Mesenchymal stem cell (in vitro differentiated cells and primary cell): ENCODE measurements at regions not wholly inside any gene's neighbourhood (a gene's known extent, or its start where the extent isn't known, plus 50 kb on each side); places are given as distances from the start of the nearest gene placed in this dataset.
"Not testable (repeated sequence)": the region's sequence is repeated elsewhere in the genome, so short reads cannot be mapped to it uniquely, and the experiment has no call there.

Experiments
- DNase-seq: peaks from one replicate; pipeline ENCODE4 v3.0.0-alpha.2; 2013
- H2AFZ ChIP-seq: one replicate; pipeline ENCODE4 v1.6.1; 2013; ENCODE audit warnings: low read depth, mild to moderate bottlenecking, control low read depth, inconsistent platforms, low read length, moderate library complexity
- H2AK5ac ChIP-seq: 2 replicates; pipeline ENCODE4 v1.6.1; 2013; ENCODE audit warnings: low read length, moderate library complexity, mild to moderate bottlenecking, inconsistent platforms; ENCODE audit not compliant: severe bottlenecking
- H2BK120ac ChIP-seq: one replicate; pipeline ENCODE4 v1.6.1; 2013; ENCODE audit warnings: low read depth, mild to moderate bottlenecking, inconsistent platforms, low read length, moderate library complexity
- H2BK12ac ChIP-seq, 2 experiments: one replicate each; pipeline ENCODE4 v1.6.1; 2013; ENCODE audit warnings: inconsistent platforms in 2 of 2, low read length in 2 of 2, mild to moderate bottlenecking in 2 of 2, moderate library complexity in 2 of 2, control low read depth in 1 of 2
- H2BK15ac ChIP-seq: one replicate; pipeline ENCODE4 v1.6.1; 2013; ENCODE audit warnings: mild to moderate bottlenecking, low read depth, inconsistent platforms; ENCODE audit not compliant: poor library complexity, severe bottlenecking
- H2BK5ac ChIP-seq: 2 replicates; pipeline ENCODE4 v1.6.1; 2013; ENCODE audit warnings: low read depth, mild to moderate bottlenecking, low read length, control low read depth, inconsistent platforms; ENCODE audit not compliant: poor library complexity, severe bottlenecking
- H3K14ac ChIP-seq, 2 experiments: one replicate each; pipeline ENCODE4 v1.6.1; 2013; ENCODE audit warnings: inconsistent platforms in 2 of 2, low read length in 2 of 2, control low read depth in 1 of 2, mild to moderate bottlenecking in 1 of 2, moderate library complexity in 1 of 2
- H3K18ac ChIP-seq, 2 experiments: one replicate each; pipeline ENCODE4 v1.6.1; 2013; ENCODE audit warnings: inconsistent platforms in 2 of 2, low read length in 2 of 2, control low read depth in 1 of 2, low read depth in 1 of 2, mild to moderate bottlenecking in 1 of 2
- H3K23ac ChIP-seq, 2 experiments: one replicate each; pipeline ENCODE4 v1.6.1; 2013; ENCODE audit warnings: inconsistent platforms in 2 of 2, low read length in 2 of 2, mild to moderate bottlenecking in 2 of 2, moderate library complexity in 2 of 2, control low read depth in 1 of 2
- H3K27ac ChIP-seq: 2 replicates; pipeline ENCODE4 v1.5.1; 2013; ENCODE audit warnings: mild to moderate bottlenecking, moderate library complexity, low read length, control low read depth, inconsistent platforms; ENCODE audit not compliant: poor library complexity, severe bottlenecking
- H3K27me3 ChIP-seq, 2 experiments: 2 replicates each; pipeline versions ENCODE4 v1.6.1 to v1.7.0; 2013; ENCODE audit warnings: low read length in 2 of 2, mild to moderate bottlenecking in 2 of 2, moderate library complexity in 2 of 2, control low read depth in 1 of 2, inconsistent platforms in 1 of 2; ENCODE audit not compliant: control insufficient read depth in 1 of 2, insufficient read depth in 1 of 2
- H3K36me3 ChIP-seq, 2 experiments: 2 replicates each; pipeline versions ENCODE4 v1.6.1 to v1.7.0; 2013; ENCODE audit warnings: low read length in 2 of 2, control low read depth in 1 of 2, inconsistent platforms in 1 of 2, low read depth in 1 of 2, mild to moderate bottlenecking in 1 of 2; ENCODE audit not compliant: insufficient read depth in 2 of 2, control insufficient read depth in 1 of 2
- H3K4ac ChIP-seq, 2 experiments: one replicate each; pipeline ENCODE4 v1.6.1; 2013; ENCODE audit warnings: inconsistent platforms in 2 of 2, low read length in 2 of 2, mild to moderate bottlenecking in 2 of 2, moderate library complexity in 2 of 2, control low read depth in 1 of 2, low read depth in 1 of 2
- H3K4me1 ChIP-seq: 2 replicates; pipeline ENCODE4 v1.6.1; 2013; ENCODE audit warnings: low read depth, low read length, control low read depth; ENCODE audit not compliant: control insufficient read depth, insufficient read depth
- H3K4me2 ChIP-seq: 2 replicates; pipeline ENCODE4 v1.6.1; 2013; ENCODE audit warnings: low read length, mild to moderate bottlenecking, inconsistent platforms; ENCODE audit not compliant: poor library complexity, severe bottlenecking
- H3K4me3 ChIP-seq, 2 experiments: 2 replicates each; pipeline versions ENCODE4 v1.5.1 to v1.7.0; 2013; ENCODE audit warnings: low read length in 2 of 2, mild to moderate bottlenecking in 2 of 2, control low read depth in 1 of 2, low read depth in 1 of 2; ENCODE audit not compliant: insufficient read depth in 1 of 2
- H3K79me1 ChIP-seq: replicated peaks from 2 replicates; pipeline ENCODE4 v1.6.1; 2013; ENCODE audit warnings: mild to moderate bottlenecking, control low read depth, low read length, inconsistent platforms; ENCODE audit not compliant: poor library complexity, severe bottlenecking
- H3K9ac ChIP-seq: 2 replicates; pipeline ENCODE4 v1.7.0; 2013; ENCODE audit warnings: mild to moderate bottlenecking, low read length, moderate library complexity
- H3K9me3 ChIP-seq: 2 replicates; pipeline ENCODE4 v1.7.0; 2013; ENCODE audit warnings: mild to moderate bottlenecking, low read length; ENCODE audit not compliant: control insufficient read depth
- H4K8ac ChIP-seq: one replicate; pipeline ENCODE4 v1.6.1; 2013; ENCODE audit warnings: inconsistent platforms, mild to moderate bottlenecking, low read length, moderate library complexity
- H4K91ac ChIP-seq: one replicate; pipeline ENCODE4 v1.6.1; 2013; ENCODE audit warnings: mild to moderate bottlenecking, low read length, inconsistent platforms
- WGBS: methylation state at CpG from one replicate; pipeline ENCODE4 v1.1.7; 2013; ENCODE audit warnings: mixed read lengths; 5-methylcytosine and 5-hydroxymethylcytosine counted together

- H3K9me3 ChIP-seq, result peaks cover 10% of the 10 kb centered on the region
- no peak overlapping the region for H3K4me2 ChIP-seq
- H2BK5ac ChIP-seq, result no peak overlapping the region
- H2BK15ac ChIP-seq, result no peak overlapping the region
- H3K14ac ChIP-seq, result no peak overlapping the region
- no peak overlapping the region for H2BK120ac ChIP-seq
- H3K9ac ChIP-seq, result no peak overlapping the region
- no peak overlapping the region for H2AK5ac ChIP-seq
- no peaks in the 10 kb centered on the region for H3K4me1 ChIP-seq
- H3K27me3 ChIP-seq, result no peaks in the 10 kb centered on the region
- no peak for DNase-seq
- H3K18ac ChIP-seq, result no peak overlapping the region
- H4K8ac ChIP-seq, result no peak overlapping the region
- no peak overlapping the region for H2AFZ ChIP-seq
- no peak overlapping the region for H2BK12ac ChIP-seq
- H3K4ac ChIP-seq, result no peak overlapping the region
- H3K27ac ChIP-seq, result no peak overlapping the region
- no peaks in the 10 kb centered on the region for H3K79me1 ChIP-seq
- H3K4me3 ChIP-seq, result no peak overlapping the region
- 73% methylated on average over 4 of the region's 4 CpGs for WGBS
- no peak overlapping the region for H4K91ac ChIP-seq
- no peaks in the 10 kb centered on the region for H3K36me3 ChIP-seq
- no peak overlapping the region for H3K23ac ChIP-seq
Observed at GRCh38 chr15:34642247-34642646, 58.8 kb upstream of the GOLGA8B start.

- peaks cover 10% of the 10 kb centered on the region for H3K9me3 ChIP-seq
- no peak overlapping the region for H3K18ac ChIP-seq
- no peak overlapping the region for H3K4me2 ChIP-seq
- H2BK12ac ChIP-seq, result no peak overlapping the region
- no peak overlapping the region for H2BK15ac ChIP-seq
- H2AFZ ChIP-seq, result no peak overlapping the region
- H3K27me3 ChIP-seq, result no peaks in the 10 kb centered on the region
- H3K4me3 ChIP-seq, result no peak overlapping the region
- H3K27ac ChIP-seq, result no peak overlapping the region
- H2BK5ac ChIP-seq, result no peak overlapping the region
- H2BK120ac ChIP-seq, result no peak overlapping the region
- H4K91ac ChIP-seq, result no peak overlapping the region
- H3K9ac ChIP-seq, result no peak overlapping the region
- no peak overlapping the region for H3K23ac ChIP-seq
- H3K4me1 ChIP-seq, result no peaks in the 10 kb centered on the region
- H3K4ac ChIP-seq, result no peak overlapping the region
- H2AK5ac ChIP-seq, result no peak overlapping the region
- DNase-seq, result no peak
- no peaks in the 10 kb centered on the region for H3K79me1 ChIP-seq
- no peak overlapping the region for H3K14ac ChIP-seq
- H3K36me3 ChIP-seq, result no peaks in the 10 kb centered on the region
- H4K8ac ChIP-seq, result no peak overlapping the region
Observed at GRCh38 chr15:34640661-34641060, 57.2 kb upstream of the GOLGA8B start.

GRCh38 chr15:34637305-34637704 lies 53.9 kb upstream of the GOLGA8B start:
- Histone ChIP-seq H2BK120ac (no peak overlapping the region), H3K79me1 (no peaks in the 10 kb centered on the region), H3K9me3 (peaks cover 4% of the 10 kb centered on the region), H2BK5ac (no peak overlapping the region), H3K23ac (no peak overlapping the region), H3K9ac (no peak overlapping the region), H3K18ac (no peak overlapping the region), H2BK12ac (no peak overlapping the region), H2AFZ (no peak overlapping the region), H3K27me3 (no peaks in the 10 kb centered on the region), H3K4me1 (no peaks in the 10 kb centered on the region), H4K91ac (no peak overlapping the region), H3K4me2 (no peak overlapping the region), H3K4ac (no peak overlapping the region), H2AK5ac (no peak overlapping the region), H3K36me3 (no peaks in the 10 kb centered on the region), H3K4me3 (no peak overlapping the region), H2BK15ac (no peak overlapping the region), H3K14ac (no peak overlapping the region), H3K27ac (no peak overlapping the region), H4K8ac (no peak overlapping the region)
- 83% methylated on average over 1 of the region's 1 CpG for WGBS
- no peak for DNase-seq

GRCh38 chr15:34633602-34634001 lies 50.2 kb upstream of the GOLGA8B start:
- not testable (repeated sequence) for H3K4me3 ChIP-seq, H2BK120ac ChIP-seq, H2BK12ac ChIP-seq, H3K27ac ChIP-seq, H3K9me3 ChIP-seq, H3K36me3 ChIP-seq, H4K8ac ChIP-seq, H2BK5ac ChIP-seq, H2BK15ac ChIP-seq, H2AFZ ChIP-seq, H2AK5ac ChIP-seq, H3K18ac ChIP-seq, H3K4me1 ChIP-seq, H4K91ac ChIP-seq, H3K27me3 ChIP-seq, H3K9ac ChIP-seq, H3K4me2 ChIP-seq, H3K4ac ChIP-seq, DNase-seq, H3K23ac ChIP-seq, H3K14ac ChIP-seq, H3K79me1 ChIP-seq
- WGBS, result 92% methylated on average over 4 of the region's 4 CpGs
